ENCODE measurements at regions not wholly inside any gene's neighbourhood (a gene's known extent, or its start where the extent isn't known, plus 50 kb on each side); places are given as distances from the start of the nearest gene placed in this dataset.

DNA sequence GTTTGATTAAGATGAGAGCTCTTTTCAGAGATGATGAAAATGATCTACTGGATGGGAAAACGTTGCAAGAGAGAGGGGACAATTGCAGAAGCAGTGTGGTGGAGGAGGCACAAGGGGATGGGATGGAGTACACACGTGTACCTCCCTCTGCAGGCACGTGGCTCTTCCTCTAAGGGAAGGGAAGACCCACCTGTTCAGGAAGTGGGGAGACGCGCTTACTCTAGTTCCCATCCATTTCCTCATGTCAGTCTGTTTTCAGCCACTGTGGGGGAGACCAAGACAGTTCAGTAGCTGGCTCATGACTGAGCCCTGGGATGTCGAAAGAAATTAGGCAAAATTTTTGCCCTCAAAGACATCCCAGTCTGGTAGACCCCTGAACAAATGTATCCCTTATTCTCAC lies 619.2 kb upstream of the CLINT1 start:
- TF ChIP-seq, protein P1, sequence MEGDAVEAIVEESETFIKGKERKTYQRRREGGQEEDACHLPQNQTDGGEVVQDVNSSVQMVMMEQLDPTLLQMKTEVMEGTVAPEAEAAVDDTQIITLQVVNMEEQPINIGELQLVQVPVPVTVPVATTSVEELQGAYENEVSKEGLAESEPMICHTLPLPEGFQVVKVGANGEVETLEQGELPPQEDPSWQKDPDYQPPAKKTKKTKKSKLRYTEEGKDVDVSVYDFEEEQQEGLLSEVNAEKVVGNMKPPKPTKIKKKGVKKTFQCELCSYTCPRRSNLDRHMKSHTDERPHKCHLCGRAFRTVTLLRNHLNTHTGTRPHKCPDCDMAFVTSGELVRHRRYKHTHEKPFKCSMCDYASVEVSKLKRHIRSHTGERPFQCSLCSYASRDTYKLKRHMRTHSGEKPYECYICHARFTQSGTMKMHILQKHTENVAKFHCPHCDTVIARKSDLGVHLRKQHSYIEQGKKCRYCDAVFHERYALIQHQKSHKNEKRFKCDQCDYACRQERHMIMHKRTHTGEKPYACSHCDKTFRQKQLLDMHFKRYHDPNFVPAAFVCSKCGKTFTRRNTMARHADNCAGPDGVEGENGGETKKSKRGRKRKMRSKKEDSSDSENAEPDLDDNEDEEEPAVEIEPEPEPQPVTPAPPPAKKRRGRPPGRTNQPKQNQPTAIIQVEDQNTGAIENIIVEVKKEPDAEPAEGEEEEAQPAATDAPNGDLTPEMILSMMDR (IDR thresholded peaks at IDR 0.05): no peak
- TF ChIP-seq ZNF416 (CRISPR knock-in tag; IDR thresholded peaks at IDR 0.05) (no peak), ZNF671 (CRISPR knock-in tag; IDR thresholded peaks at IDR 0.05) (no peak), SP1 (CRISPR knock-in tag; conservative IDR thresholded peaks at IDR 0.05) (no peak), FOXJ3 (CRISPR knock-in tag; IDR thresholded peaks at IDR 0.05; ENCODE audit: borderline replicate concordance) (no peak), CREB1 (CRISPR knock-in tag; IDR thresholded peaks at IDR 0.05) (no peak), CBFB (CRISPR knock-in tag; IDR thresholded peaks at IDR 0.05; ENCODE audit: low read depth) (no peak), NFYB (CRISPR knock-in tag; conservative IDR thresholded peaks at IDR 0.05; ENCODE audit: low read depth) (no peak)
- TF ChIP-seq, protein P2, sequence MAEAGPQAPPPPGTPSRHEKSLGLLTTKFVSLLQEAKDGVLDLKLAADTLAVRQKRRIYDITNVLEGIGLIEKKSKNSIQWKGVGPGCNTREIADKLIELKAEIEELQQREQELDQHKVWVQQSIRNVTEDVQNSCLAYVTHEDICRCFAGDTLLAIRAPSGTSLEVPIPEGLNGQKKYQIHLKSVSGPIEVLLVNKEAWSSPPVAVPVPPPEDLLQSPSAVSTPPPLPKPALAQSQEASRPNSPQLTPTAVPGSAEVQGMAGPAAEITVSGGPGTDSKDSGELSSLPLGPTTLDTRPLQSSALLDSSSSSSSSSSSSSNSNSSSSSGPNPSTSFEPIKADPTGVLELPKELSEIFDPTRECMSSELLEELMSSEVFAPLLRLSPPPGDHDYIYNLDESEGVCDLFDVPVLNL (CRISPR knock-in tag; IDR thresholded peaks at IDR 0.05; ENCODE audit: borderline replicate concordance, low read depth): no peak

All from WTC11 (cell line).